PC-3 (cell line): ENCODE measurements at regions not wholly inside any gene's neighbourhood (a gene's known extent, or its start where the extent isn't known, plus 50 kb on each side); places are given as distances from the start of the nearest gene placed in this dataset.

Experiments
- CTCF ChIP-seq: fragments of 300-600 bp; sonication (generic); conservative IDR thresholded peaks from 2 replicates; pipeline ENCODE4 v1.5.1; 2017; ENCODE audit warnings: antibody characterized with exemption, low read depth, mild to moderate bottlenecking, low read length
- EZH2 ChIP-seq: fragments of 300-600 bp; sonication (generic); IDR thresholded peaks from one replicate; pipeline ENCODE4 v1.6.1; 2017; ENCODE audit warnings: antibody characterized with exemption, mild to moderate bottlenecking, low read length; ENCODE audit not compliant: unreplicated experiment

DNA sequence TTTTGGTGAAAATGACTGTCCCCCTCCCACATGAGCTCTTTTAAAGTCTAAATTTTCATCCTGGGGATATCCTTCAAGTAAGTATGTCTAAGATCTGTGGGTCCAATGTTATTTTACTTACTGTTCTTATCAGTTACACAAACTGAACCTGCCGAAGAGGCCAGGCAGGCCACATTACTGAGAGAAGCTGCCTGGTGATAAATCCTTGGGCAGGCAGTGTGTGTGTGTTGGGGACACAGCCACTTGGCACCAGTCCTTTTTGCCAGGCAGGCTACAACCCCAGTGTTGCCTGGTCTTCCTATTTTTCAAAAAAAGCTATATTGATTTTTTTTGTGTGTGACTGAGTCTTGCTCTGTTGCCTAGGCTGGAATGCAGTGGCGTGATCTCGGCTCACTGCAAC is 50.6 kb upstream of the RASA2 start:
- TF ChIP-seq EZH2 (no peak), CTCF (no peak)
